ENCODE measurements at regions not wholly inside any gene's neighbourhood (a gene's known extent, or its start where the extent isn't known, plus 50 kb on each side); places are given as distances from the start of the nearest gene placed in this dataset.
A peak's percentile ranks its signal among the peaks of the same experiment; 100 is the strongest.

- no peak for FAIRE-seq
- no peak for TF ChIP-seq POLR2A (IDR thresholded peaks at IDR 0.05; ENCODE audit: low read depth, low read length)
- DNase-seq (ENCODE audit: insufficient read length, low spot score), result no peak
Measured at GRCh38 chr1:208793861-208794345, 549.7 kb upstream of the PLXNA2 start.

- DNase-seq (ENCODE audit: insufficient read length, low spot score), result no peak
- no peak for TF ChIP-seq POLR2A (IDR thresholded peaks at IDR 0.05; ENCODE audit: low read depth, low read length)
- no peak for FAIRE-seq
Measured at GRCh38 chr1:208799186-208799585, 555.0 kb upstream of the PLXNA2 start.

- DNase-seq (ENCODE audit: insufficient read length, low spot score), result no peak
- FAIRE-seq, result no peak
- no peak for TF ChIP-seq POLR2A (IDR thresholded peaks at IDR 0.05; ENCODE audit: low read depth, low read length)
Measured at GRCh38 chr1:208803011-208803811, 559.0 kb upstream of the PLXNA2 start.

GRCh38 chr1:208807446-208808127 lies 563.4 kb upstream of the PLXNA2 start:
- DNase-seq (ENCODE audit: insufficient read length, low spot score) (peak; percentile 9), FAIRE-seq (no peak)
- TF ChIP-seq POLR2A (IDR thresholded peaks at IDR 0.05; ENCODE audit: low read depth, low read length), result no peak

GRCh38 chr1:208808301-208808700 lies 564.1 kb upstream of the PLXNA2 start:
- DNase-seq (ENCODE audit: insufficient read length, low spot score) (no peak), FAIRE-seq (no peak)
- TF ChIP-seq POLR2A (IDR thresholded peaks at IDR 0.05; ENCODE audit: low read depth, low read length), result no peak

- no peak for DNase-seq (ENCODE audit: insufficient read length, low spot score)
- no peak for FAIRE-seq
- no peak for TF ChIP-seq POLR2A (IDR thresholded peaks at IDR 0.05; ENCODE audit: low read depth, low read length)
Measured at GRCh38 chr1:208809876-208810275, 565.7 kb upstream of the PLXNA2 start.

- TF ChIP-seq POLR2A (IDR thresholded peaks at IDR 0.05; ENCODE audit: low read depth, low read length), result no peak
- DNase-seq (ENCODE audit: insufficient read length, low spot score), result no peak
- no peak for FAIRE-seq
Measured at GRCh38 chr1:208818770-208819445, 574.7 kb upstream of the PLXNA2 start.

- no peak for FAIRE-seq
- no peak for DNase-seq (ENCODE audit: insufficient read length, low spot score)
- no peak for TF ChIP-seq POLR2A (IDR thresholded peaks at IDR 0.05; ENCODE audit: low read depth, low read length)
Measured at GRCh38 chr1:208820580-208821212, 576.5 kb upstream of the PLXNA2 start.

- DNase-seq (ENCODE audit: insufficient read length, low spot score), result no peak
- TF ChIP-seq POLR2A (IDR thresholded peaks at IDR 0.05; ENCODE audit: low read depth, low read length), result no peak
- no peak for FAIRE-seq
Measured at GRCh38 chr1:208821939-208822338, 577.8 kb upstream of the PLXNA2 start.

- DNase-seq (ENCODE audit: insufficient read length, low spot score), result no peak
- TF ChIP-seq POLR2A (IDR thresholded peaks at IDR 0.05; ENCODE audit: low read depth, low read length), result no peak
- no peak for FAIRE-seq
Measured at GRCh38 chr1:208825300-208825699, 581.1 kb upstream of the PLXNA2 start.

- no peak for DNase-seq (ENCODE audit: insufficient read length, low spot score)
- TF ChIP-seq POLR2A (IDR thresholded peaks at IDR 0.05; ENCODE audit: low read depth, low read length), result no peak
- no peak for FAIRE-seq
Measured at GRCh38 chr1:208829595-208829994, 585.4 kb upstream of the PLXNA2 start.

- TF ChIP-seq POLR2A (IDR thresholded peaks at IDR 0.05; ENCODE audit: low read depth, low read length), result no peak
- FAIRE-seq (no peak), DNase-seq (ENCODE audit: insufficient read length, low spot score) (no peak)
Measured at GRCh38 chr1:208834381-208835096, 590.4 kb upstream of the PLXNA2 start.

GRCh38 chr1:208835097-208835463 lies 590.9 kb upstream of the PLXNA2 start:
- no peak for FAIRE-seq
- no peak for TF ChIP-seq POLR2A (IDR thresholded peaks at IDR 0.05; ENCODE audit: low read depth, low read length)
- DNase-seq (ENCODE audit: insufficient read length, low spot score), result no peak
